Heart right ventricle (tissue), 16 donors: ENCODE measurements at regions not wholly inside any gene's neighbourhood (a gene's known extent, or its start where the extent isn't known, plus 50 kb on each side); places are given as distances from the start of the nearest gene placed in this dataset.
A peak's percentile ranks its signal among the peaks of the same experiment; 100 is the strongest.

Source experiments
- ATAC-seq, 8 donors: fragments of 200-7000 bp; cut with Tn5 transposase; one replicate each; pipeline ENCODE4 v1.9.1; 2020; ENCODE audit warnings: mild to moderate bottlenecking in 8 of 8, moderate library complexity in 8 of 8, moderate number of reproducible peaks in 1 of 8
- DNase-seq, 2 donors: peaks; one replicate each; pipeline ENCODE4 v3.0.0-alpha.2; 2020
- H3K27ac ChIP-seq, 10 donors: fragments of 200-600 bp; sonication (generic) in 2 of 10; one replicate each; pipeline versions ENCODE4 v1.5.0 to v1.8.0; 2020 to 2022; ENCODE audit warnings: mild to moderate bottlenecking in 3 of 10
- H3K27me3 ChIP-seq, 7 donors: fragments of 200-600 bp; one replicate each; pipeline ENCODE4 v1.8.0; 2021 to 2022; ENCODE audit warnings: mild to moderate bottlenecking in 2 of 7
- H3K36me3 ChIP-seq, 9 donors: fragments of 200-600 bp; sonication (generic) in 1 of 9; one replicate each; pipeline versions ENCODE4 v1.5.0 to v1.8.0; 2020 to 2022; ENCODE audit warnings: mild to moderate bottlenecking in 2 of 9
- H3K4me1 ChIP-seq, 9 donors: fragments of 200-600 bp; sonication (generic) in 1 of 9; one replicate each; pipeline versions ENCODE4 v1.5.0 to v1.8.0; 2020 to 2022; ENCODE audit warnings: mild to moderate bottlenecking in 4 of 9
- H3K4me3 ChIP-seq, 10 donors: fragments of 200-600 bp; sonication (generic) in 2 of 10; one replicate each; pipeline versions ENCODE4 v1.5.0 to v1.8.0; 2020 to 2022; ENCODE audit warnings: mild to moderate bottlenecking in 7 of 10, moderate library complexity in 2 of 10
- H3K9me3 ChIP-seq, 11 donors: fragments of 200-600 bp in 10 of 11; sonication (generic) in 2 of 11; one replicate each; pipeline versions ENCODE4 v1.5.0 to v1.8.0; 2013 to 2022; ENCODE audit warnings: mild to moderate bottlenecking in 2 of 11, control low read depth in 1 of 11, moderate library complexity in 1 of 11
- WGBS, 2 donors: extraction: QIAGEN DNeasy Blood & Tissue Kit; methylation state at CpG; one replicate each; pipeline ENCODE4 v1.1.7; 2013; ENCODE audit warnings: inconsistent platforms in 1 of 2; 5-methylcytosine and 5-hydroxymethylcytosine counted together
- intact Hi-C, 10 donors: fragments of 100-400 bp; cut with DNase I; formaldehyde crosslinking; loops; one replicate each; pipeline versions ENCODE4 v1.11.1 to v1.14.2; 2022
- TF ChIP-seq, protein P1 (sequence below), 9 donors: fragments of 200-600 bp; sonication (generic) in 2 of 9; IDR thresholded peaks; one replicate each; pipeline versions ENCODE4 v1.5.0 to v1.8.0; 2021 to 2022; ENCODE audit warnings: antibody characterized with exemption in 9 of 9, mild to moderate bottlenecking in 5 of 9, moderate library complexity in 1 of 9
- donor health status: Arrhythmogenic right ventricular cardiomyopathy.
- donor health status: ischemic (EF 13 %, LVEDD 7.1; RV severe dilation, severe dysfunction).
- donor health status: healthy with polysubstance abuse.
- donor health status: DM: no; HTN: yes; CAD: no.
- donor health status: DM: no; HTN: no; CAD: no.
- donor health status: ischemic (EF 25% LVEDD 6.9; RV normal size, moderate dysfunction).
- donor health status: ischemic (EF 25% LVEDD 5.7; RV mildly dilated, moderate dysfunction).
- donor health status: healthy.
- donor health status: DM: yes; HTN: yes; CAD: no.
- donor health status: Ischemic cardiomyopathy.
- donor health status: ischemic (EF 35%, LVEDD 5.7; RV mildly dilated, moderate dysfunction).
- donor health status: nonischemic (EF 11% LVEDD 7.7; RV severe dilation, severe dysfunction).
- donor health status: DM: yes; HTN: yes; CAD: no.
- donor health status: PGD.
- donor health status: ischemic (EF 29% LVEDD 5.4; RV normal size, mild dysfunction).
- donor health status: nonischemic (EF 23%, LVEDD 6.1; RV moderate dilation, normal function).

GRCh38 chr9:95808011-95808410 lies 67.5 kb upstream of the ERCC6L2 start:
- TF ChIP-seq, protein P1, sequence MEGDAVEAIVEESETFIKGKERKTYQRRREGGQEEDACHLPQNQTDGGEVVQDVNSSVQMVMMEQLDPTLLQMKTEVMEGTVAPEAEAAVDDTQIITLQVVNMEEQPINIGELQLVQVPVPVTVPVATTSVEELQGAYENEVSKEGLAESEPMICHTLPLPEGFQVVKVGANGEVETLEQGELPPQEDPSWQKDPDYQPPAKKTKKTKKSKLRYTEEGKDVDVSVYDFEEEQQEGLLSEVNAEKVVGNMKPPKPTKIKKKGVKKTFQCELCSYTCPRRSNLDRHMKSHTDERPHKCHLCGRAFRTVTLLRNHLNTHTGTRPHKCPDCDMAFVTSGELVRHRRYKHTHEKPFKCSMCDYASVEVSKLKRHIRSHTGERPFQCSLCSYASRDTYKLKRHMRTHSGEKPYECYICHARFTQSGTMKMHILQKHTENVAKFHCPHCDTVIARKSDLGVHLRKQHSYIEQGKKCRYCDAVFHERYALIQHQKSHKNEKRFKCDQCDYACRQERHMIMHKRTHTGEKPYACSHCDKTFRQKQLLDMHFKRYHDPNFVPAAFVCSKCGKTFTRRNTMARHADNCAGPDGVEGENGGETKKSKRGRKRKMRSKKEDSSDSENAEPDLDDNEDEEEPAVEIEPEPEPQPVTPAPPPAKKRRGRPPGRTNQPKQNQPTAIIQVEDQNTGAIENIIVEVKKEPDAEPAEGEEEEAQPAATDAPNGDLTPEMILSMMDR (IDR thresholded peaks at IDR 0.05), result no peak
- H3K4me1 ChIP-seq, result peaks cover 0 to 12% (median 10%) of the 10 kb centered on the region in 9 donors
- H3K36me3 ChIP-seq, result peaks cover 0 to 4% (median 0%) of the 10 kb centered on the region in 9 donors
- 49 to 55% methylated on average over 3 of the region's 3 CpGs for WGBS, 2 donors
- peak overlapping the region in 1 of 10 donors; percentile 36 for H3K27ac ChIP-seq
- DNase-seq (no peak), ATAC-seq (peak in 1 of 8 donors; percentile 27)
- intact Hi-C loops, result loop anchor here in 1 of 10 donors (5.0 kb wide), 1 partner anchor 646 kb away; no protein-coding TSS in a partner anchor
- H3K9me3 ChIP-seq, result no peaks in the 10 kb centered on the region
- H3K27me3 ChIP-seq, result no peaks in the 10 kb centered on the region
- no peak overlapping the region for H3K4me3 ChIP-seq

GRCh38 chr9:95807326-95807947 lies 68.1 kb upstream of the ERCC6L2 start:
- ATAC-seq, result peak in 4 of 8 donors; percentile 34 to 68 (median 56)
- Histone ChIP-seq H3K9me3 (no peaks in the 10 kb centered on the region), H3K4me3 (no peak overlapping the region), H3K4me1 (peaks cover 0 to 12% (median 10%) of the 10 kb centered on the region in 9 donors), H3K36me3 (no peaks in the 10 kb centered on the region), H3K27me3 (no peaks in the 10 kb centered on the region), H3K27ac (peak overlapping the region in 1 of 10 donors; percentile 36)
- intact Hi-C loops, result loop anchor here in 1 of 10 donors (5.0 kb wide), 1 partner anchor 645 kb away; no protein-coding TSS in a partner anchor
- 36 to 45% methylated on average over 5 of the region's 5 CpGs for WGBS, 2 donors
- TF ChIP-seq, protein P1 (IDR thresholded peaks at IDR 0.05), result no peak
- DNase-seq, result no peak

GRCh38 chr9:95803197-95803596 lies 72.3 kb upstream of the ERCC6L2 start:
- Histone ChIP-seq H3K27ac (no peak overlapping the region), H3K4me1 (peaks cover 0 to 12% (median 10%) of the 10 kb centered on the region in 9 donors), H3K4me3 (no peak overlapping the region), H3K27me3 (peaks cover 0 to 8% (median 0%) of the 10 kb centered on the region in 7 donors), H3K9me3 (no peaks in the 10 kb centered on the region), H3K36me3 (no peaks in the 10 kb centered on the region)
- ATAC-seq (no peak), DNase-seq (no peak)
- intact Hi-C loops, result no loop called here
- 95 to 96% methylated on average over 4 of the region's 4 CpGs for WGBS, 2 donors
- TF ChIP-seq, protein P1 (IDR thresholded peaks at IDR 0.05), result no peak

DNA sequence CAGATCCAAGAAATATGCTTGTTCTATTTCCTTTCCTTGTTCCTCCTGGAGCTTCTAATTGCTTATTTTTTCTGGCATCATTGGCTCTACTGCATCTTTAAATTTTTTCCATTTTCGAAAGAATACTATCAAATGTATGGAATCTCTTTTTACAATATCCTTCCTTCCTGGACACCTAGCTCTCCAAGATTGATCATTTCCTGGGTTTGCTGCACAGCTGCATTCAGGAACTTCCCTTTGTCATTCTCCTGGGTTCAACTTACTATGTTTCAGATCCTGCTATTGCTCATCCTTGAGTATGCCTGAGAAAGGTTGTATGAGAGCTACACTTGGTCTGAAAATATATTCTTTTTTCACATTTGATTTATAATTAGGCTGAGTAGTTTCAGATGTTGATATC lies 73.7 kb upstream of the ERCC6L2 start:
- Histone ChIP-seq H3K27me3 (peaks cover 0 to 8% (median 0%) of the 10 kb centered on the region in 7 donors), H3K27ac (no peak overlapping the region), H3K4me3 (no peak overlapping the region), H3K9me3 (no peaks in the 10 kb centered on the region), H3K36me3 (no peaks in the 10 kb centered on the region), H3K4me1 (no peaks in the 10 kb centered on the region)
- intact Hi-C loops, result no loop called here
- ATAC-seq, result no peak
- DNase-seq, result no peak
- WGBS, 2 donors, result 53 to 61% methylated on average over 1 of the region's 1 CpG
- TF ChIP-seq, protein P1 (IDR thresholded peaks at IDR 0.05), result no peak
